ENCODE measurements at regions not wholly inside any gene's neighbourhood (a gene's known extent, or its start where the extent isn't known, plus 50 kb on each side); places are given as distances from the start of the nearest gene placed in this dataset.

GRCh38 chr3:159837725-159838124 lies 150.9 kb upstream of the IL12A start:
- Histone ChIP-seq H3K4me3 (ENCODE audit: low read depth, low read length) (no peak overlapping the region), H3K4me1 (ENCODE audit: control insufficient read depth, insufficient read depth, low read length) (peaks cover 14% of the 10 kb centered on the region), H3K27ac (ENCODE audit: extremely low read depth, low read depth, low read length) (no peak overlapping the region), H3K9me3 (ENCODE audit: control insufficient read depth, insufficient read depth, low read depth, low read length) (no peaks in the 10 kb centered on the region), H3K36me3 (ENCODE audit: control insufficient read depth in 2 of 2, insufficient read depth in 1 of 2, low read length in 2 of 2) (no peaks in the 10 kb centered on the region)
- peak; percentile 56; the same call in 1 of the 2 replicates for TF ChIP-seq OSR2 (tag by site-specific recombination; IDR thresholded peaks at IDR 0.05)
- no peak for TF ChIP-seq YY1 (tag by site-specific recombination; IDR thresholded peaks at IDR 0.05)
- 0 out of 2 replicates have a peak, but pooled peaks have one; percentile 5 for TF ChIP-seq ZNF600 (tag by site-specific recombination; IDR thresholded peaks at IDR 0.05)
- ChIA-PET POLR2A (no interaction called here), CTCF (interaction anchor here (0.9 to 1.8 kb wide), 3 partner anchors 9 to 71 kb away, joined by 3 to 12 read pairs (median 3); no protein-coding TSS in a partner anchor)

- Histone ChIP-seq H3K4me1 (ENCODE audit: control insufficient read depth, insufficient read depth, low read length) (peaks cover 14% of the 10 kb centered on the region), H3K9me3 (ENCODE audit: control insufficient read depth, insufficient read depth, low read depth, low read length) (no peaks in the 10 kb centered on the region), H3K36me3 (ENCODE audit: control insufficient read depth in 2 of 2, insufficient read depth in 1 of 2, low read length in 2 of 2) (no peaks in the 10 kb centered on the region), H3K4me3 (ENCODE audit: low read depth, low read length) (no peak overlapping the region), H3K27ac (ENCODE audit: extremely low read depth, low read depth, low read length) (no peak overlapping the region)
- POLR2A ChIA-PET: no interaction called here
- TF ChIP-seq ZNF202 (tag by site-specific recombination; IDR thresholded peaks at IDR 0.05; ENCODE audit: borderline replicate concordance) (no peak), ZNF560 (tag by site-specific recombination; IDR thresholded peaks at IDR 0.05; ENCODE audit: borderline replicate concordance) (no peak), ZFP41 (tag by site-specific recombination; IDR thresholded peaks at IDR 0.05; ENCODE audit: borderline replicate concordance) (no peak), MEIS1 (CRISPR knock-in tag; IDR thresholded peaks at IDR 0.05; ENCODE audit: borderline replicate concordance) (no peak), ELK4 (IDR thresholded peaks at IDR 0.05; ENCODE audit: borderline replicate concordance, low read depth, low read length) (no peak), ZNF518A (tag by site-specific recombination; conservative IDR thresholded peaks at IDR 0.05; ENCODE audit: low read depth) (no peak), ZNF501 (tag by site-specific recombination; IDR thresholded peaks at IDR 0.05) (no peak), CTCF (tag by site-specific recombination; IDR thresholded peaks at IDR 0.05) (no peak), KLF16 (tag by site-specific recombination; IDR thresholded peaks at IDR 0.05) (no peak)
- CTCF ChIA-PET: interaction anchor here (0.6 to 1.8 kb wide), 7 partner anchors 10 to 449 kb away, joined by 3 to 12 read pairs (median 4); no protein-coding TSS in a partner anchor
These were observed 149.7 kb upstream of the IL12A start for GRCh38 chr3:159838938-159839337.

All from HEK293 (cell line).